MM.1S (cell line): ENCODE measurements at regions not wholly inside any gene's neighbourhood (a gene's known extent, or its start where the extent isn't known, plus 50 kb on each side); places are given as distances from the start of the nearest gene placed in this dataset.

ENCODE experiments used
- EZH2 ChIP-seq: fragments of 300-600 bp; sonication (generic); optimal IDR thresholded peaks from 2 replicates; pipeline ENCODE3; 2017; ENCODE audit warnings: low read depth, mild to moderate bottlenecking, antibody characterized with exemption, low read length, mixed read lengths
- EZH2phosphoT487 ChIP-seq: fragments of 300-600 bp; sonication (generic); IDR thresholded peaks from 2 replicates; pipeline ENCODE4 v1.6.1; 2018; ENCODE audit warnings: antibody characterized with exemption, low read length
- TF ChIP-seq, protein P1 (sequence below): fragments of 300-600 bp; sonication (generic); IDR thresholded peaks from 2 replicates; pipeline ENCODE4 v1.5.1; 2016; ENCODE audit warnings: antibody characterized with exemption, low read length, mixed read lengths

- TF ChIP-seq, protein P1, sequence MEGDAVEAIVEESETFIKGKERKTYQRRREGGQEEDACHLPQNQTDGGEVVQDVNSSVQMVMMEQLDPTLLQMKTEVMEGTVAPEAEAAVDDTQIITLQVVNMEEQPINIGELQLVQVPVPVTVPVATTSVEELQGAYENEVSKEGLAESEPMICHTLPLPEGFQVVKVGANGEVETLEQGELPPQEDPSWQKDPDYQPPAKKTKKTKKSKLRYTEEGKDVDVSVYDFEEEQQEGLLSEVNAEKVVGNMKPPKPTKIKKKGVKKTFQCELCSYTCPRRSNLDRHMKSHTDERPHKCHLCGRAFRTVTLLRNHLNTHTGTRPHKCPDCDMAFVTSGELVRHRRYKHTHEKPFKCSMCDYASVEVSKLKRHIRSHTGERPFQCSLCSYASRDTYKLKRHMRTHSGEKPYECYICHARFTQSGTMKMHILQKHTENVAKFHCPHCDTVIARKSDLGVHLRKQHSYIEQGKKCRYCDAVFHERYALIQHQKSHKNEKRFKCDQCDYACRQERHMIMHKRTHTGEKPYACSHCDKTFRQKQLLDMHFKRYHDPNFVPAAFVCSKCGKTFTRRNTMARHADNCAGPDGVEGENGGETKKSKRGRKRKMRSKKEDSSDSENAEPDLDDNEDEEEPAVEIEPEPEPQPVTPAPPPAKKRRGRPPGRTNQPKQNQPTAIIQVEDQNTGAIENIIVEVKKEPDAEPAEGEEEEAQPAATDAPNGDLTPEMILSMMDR = no peak
- TF ChIP-seq EZH2phosphoT487 (no peak), EZH2 (no peak)
These were observed 166.4 kb downstream of the TTC8 start for GRCh38 chr14:88990856-88991255.
